H1 (cell line): ENCODE measurements at regions not wholly inside any gene's neighbourhood (a gene's known extent, or its start where the extent isn't known, plus 50 kb on each side); places are given as distances from the start of the nearest gene placed in this dataset.

Source experiments
- CTCF ChIA-PET: fragments of 300-600 bp; sonication (Branson Sonifier 250); formaldehyde crosslinking; loops from one replicate; lab custom pipeline; 2021; ENCODE audit not compliant: partially characterized antibody; lab: Charles Lee
- POLR2A ChIA-PET: fragments of 300-600 bp; sonication (Branson Sonifier 250); formaldehyde crosslinking; loops from one replicate; lab custom pipeline; 2021; ENCODE audit warnings: inconsistent platforms; ENCODE audit not compliant: partially characterized antibody; lab: Charles Lee
- DNase-seq, 2 experiments: peaks; one replicate each; pipeline versions ENCODE4 v3.0.0 to v3.0.0-alpha.2; 2010 to 2022; ENCODE audit warnings: low spot score in 2 of 2, low read depth in 1 of 2, mixed read lengths in 1 of 2
- FAIRE-seq: peaks from 2 replicates; lab custom pipeline; 2011; peaks lifted over from hg19 to GRCh38; lab: Jason Lieb, UNC
- H2AFZ ChIP-seq: 2 replicates; pipeline ENCODE4 v1.8.1; 2012; ENCODE audit warnings: low read length, inconsistent platforms
- H2AK5ac ChIP-seq: 2 replicates; pipeline ENCODE4 v1.6.1; 2013; ENCODE audit warnings: low read depth, low read length
- H2BK120ac ChIP-seq: replicated peaks from 2 replicates; pipeline ENCODE3; 2013; ENCODE audit warnings: low read depth, low read length, inconsistent platforms
- H2BK12ac ChIP-seq: 2 replicates; pipeline ENCODE4 v1.6.1; 2013; ENCODE audit warnings: low read depth, low read length
- H2BK15ac ChIP-seq: 2 replicates; pipeline ENCODE4 v1.6.1; 2013; ENCODE audit warnings: low read length
- H2BK20ac ChIP-seq: 2 replicates; pipeline ENCODE4 v1.6.1; 2013; ENCODE audit warnings: low read length
- H2BK5ac ChIP-seq: 2 replicates; pipeline ENCODE4 v1.6.1; 2013; ENCODE audit warnings: low read depth, low read length
- H3K14ac ChIP-seq: 2 replicates; pipeline ENCODE4 v1.6.1; 2013; ENCODE audit warnings: inconsistent platforms; ENCODE audit not compliant: insufficient read length
- H3K18ac ChIP-seq: 2 replicates; pipeline ENCODE4 v1.6.1; 2013; ENCODE audit warnings: low read length; ENCODE audit errors: extremely low read depth
- H3K23ac ChIP-seq: 2 replicates; pipeline ENCODE4 v1.6.1; 2013; ENCODE audit warnings: inconsistent platforms; ENCODE audit not compliant: insufficient read length
- H3K23me2 ChIP-seq: 2 replicates; pipeline ENCODE4 v1.6.1; 2013; ENCODE audit warnings: low read depth, low read length
- H3K27ac ChIP-seq: 2 replicates; pipeline ENCODE4 v1.6.1; 2011; ENCODE audit warnings: low read depth, low read length, inconsistent platforms
- H3K27me3 ChIP-seq, 4 experiments: replicated peaks in 1 of 4; 1 replicate in 1 of 4; 2 replicates in 3 of 4; pipeline versions ENCODE4 v1.6.1 to v1.8.1; 2011 to 2013; ENCODE audit warnings: low read length in 3 of 4, mild to moderate bottlenecking in 3 of 4, inconsistent platforms in 2 of 4, mixed read lengths in 2 of 4, moderate library complexity in 1 of 4; ENCODE audit not compliant: control insufficient read depth in 3 of 4, insufficient read depth in 3 of 4; ENCODE audit errors: extremely low read depth in 1 of 4
- H3K36me3 ChIP-seq, 4 experiments: 2 replicates each; pipeline versions ENCODE4 v1.6.1 to v1.8.1; 2011 to 2013; ENCODE audit warnings: mild to moderate bottlenecking in 4 of 4, low read length in 3 of 4, moderate library complexity in 2 of 4, control low read depth in 1 of 4, inconsistent platforms in 1 of 4; ENCODE audit not compliant: insufficient read depth in 4 of 4, control insufficient read depth in 2 of 4
- H3K4ac ChIP-seq: replicated peaks from 2 replicates; pipeline ENCODE3; 2013; ENCODE audit warnings: low read length, low read depth, mixed read lengths, inconsistent platforms; ENCODE audit not compliant: insufficient read length
- H3K4me1 ChIP-seq, 4 experiments: replicated peaks in 1 of 4; 1 replicate in 1 of 4; 2 replicates in 3 of 4; pipeline versions ENCODE4 v1.6.1 to v1.8.1; 2011 to 2013; ENCODE audit warnings: low read length in 3 of 4, inconsistent platforms in 2 of 4, mixed read lengths in 1 of 4; ENCODE audit not compliant: insufficient read depth in 4 of 4, control insufficient read depth in 3 of 4
- H3K4me2 ChIP-seq, 2 experiments: 2 replicates each; pipeline versions ENCODE4 v1.6.1 to v1.8.1; 2011 to 2013; ENCODE audit warnings: low read depth in 2 of 2, low read length in 2 of 2, control low read depth in 1 of 2, inconsistent platforms in 1 of 2, mild to moderate bottlenecking in 1 of 2; ENCODE audit not compliant: insufficient read depth in 1 of 2
- H3K4me3 ChIP-seq, 4 experiments: fragments of 200-600, 300-600 bp in 1 of 4; sonication (generic), shearing (Covaris generic), sonication (Bioruptor Twin) in 1 of 4; 2 replicates each; pipeline versions ENCODE4 v1.5.1 to v1.8.1; 2011 to 2016; ENCODE audit warnings: low read length in 4 of 4, low read depth in 3 of 4, control low read depth in 2 of 4, inconsistent platforms in 2 of 4, mild to moderate bottlenecking in 2 of 4, mixed read lengths in 1 of 4, moderate library complexity in 1 of 4; ENCODE audit not compliant: insufficient read depth in 2 of 4; ENCODE audit errors: extremely low read depth in 1 of 4
- H3K56ac ChIP-seq: replicated peaks from 2 replicates; pipeline ENCODE3; 2013; ENCODE audit warnings: low read depth, mild to moderate bottlenecking, mixed read lengths, low read length, inconsistent platforms; ENCODE audit not compliant: insufficient read length
- H3K79me1 ChIP-seq: 2 replicates; pipeline ENCODE4 v1.6.1; 2013; ENCODE audit warnings: low read depth, low read length, control low read depth
- H3K79me2 ChIP-seq, 2 experiments: 2 replicates each; pipeline versions ENCODE4 v1.6.1 to v1.8.1; 2012 to 2013; ENCODE audit warnings: low read length in 2 of 2, mild to moderate bottlenecking in 2 of 2, inconsistent platforms in 1 of 2; ENCODE audit not compliant: insufficient read depth in 2 of 2, control insufficient read depth in 1 of 2
- H3K9ac ChIP-seq, 4 experiments: replicated peaks in 1 of 4; 1 replicate in 1 of 4; 2 replicates in 3 of 4; pipeline versions ENCODE4 v1.6.1 to v1.8.1; 2011 to 2013; ENCODE audit warnings: low read depth in 3 of 4, low read length in 3 of 4, control low read depth in 2 of 4, mild to moderate bottlenecking in 2 of 4, moderate library complexity in 2 of 4, inconsistent platforms in 1 of 4; ENCODE audit errors: extremely low read depth in 1 of 4
- H3K9me3 ChIP-seq, 2 experiments: 2 replicates each; pipeline versions ENCODE4 v1.6.1 to v1.8.1; 2012 to 2013; ENCODE audit warnings: mild to moderate bottlenecking in 2 of 2, moderate library complexity in 2 of 2, control low read depth in 1 of 2, inconsistent platforms in 1 of 2, low read depth in 1 of 2, low read length in 1 of 2, mixed read lengths in 1 of 2; ENCODE audit not compliant: insufficient read depth in 2 of 2
- H4K20me1 ChIP-seq, 2 experiments: replicated peaks in 1 of 2; 2 replicates each; pipeline versions ENCODE3 to v1.8.1; 2011 to 2013; ENCODE audit warnings: inconsistent platforms in 2 of 2, low read length in 2 of 2, mild to moderate bottlenecking in 1 of 2; ENCODE audit not compliant: insufficient read depth in 2 of 2, control insufficient read depth in 1 of 2
- H4K5ac ChIP-seq: 2 replicates; pipeline ENCODE4 v1.6.1; 2013; ENCODE audit warnings: low read length, low read depth, mixed read lengths, inconsistent platforms; ENCODE audit not compliant: insufficient read length
- H4K8ac ChIP-seq: 2 replicates; pipeline ENCODE4 v1.8.0; 2013; ENCODE audit warnings: mild to moderate bottlenecking, moderate library complexity, low read length, inconsistent platforms; ENCODE audit not compliant: insufficient read depth; ENCODE audit errors: extremely low read depth
- H4K91ac ChIP-seq: replicated peaks from 2 replicates; pipeline ENCODE3; 2013; ENCODE audit warnings: low read length, mixed read lengths, inconsistent platforms; ENCODE audit not compliant: insufficient read length
- ASH2L ChIP-seq: fragments of 200-600, 300-600 bp; sonication (generic); IDR thresholded peaks from one replicate; pipeline ENCODE4 v1.7.1; 2017; ENCODE audit warnings: low read length
- EP300 ChIP-seq, 2 experiments: IDR thresholded peaks; 1 replicate in 1 of 2; 2 replicates in 1 of 2; pipeline ENCODE4 v1.6.1; 2011 to 2012; ENCODE audit warnings: low read depth in 2 of 2, low read length in 2 of 2, mild to moderate bottlenecking in 2 of 2, borderline replicate concordance in 1 of 2, inconsistent platforms in 1 of 2, moderate library complexity in 1 of 2
- NRF1 ChIP-seq: IDR thresholded peaks from 2 replicates; pipeline ENCODE4 v1.6.1; 2011; ENCODE audit warnings: mild to moderate bottlenecking, low read depth, low read length, improper control_type of control experiment
- SP1 ChIP-seq: IDR thresholded peaks from 2 replicates; pipeline ENCODE4 v1.6.1; 2011; ENCODE audit warnings: low read depth, low read length
- ZNF274 ChIP-seq: IDR thresholded peaks from 2 replicates; pipeline ENCODE4 v1.7.0; 2012; ENCODE audit warnings: low read length, borderline replicate concordance; ENCODE audit errors: extremely low read depth
- WGBS, 2 experiments: shearing (Covaris generic) in 1 of 2; methylation state at CpG; one replicate each; pipeline versions ENCODE4 v1.1.6 to v1.1.7; 2013 to 2015; ENCODE audit warnings: low lambda C conversion rate in 2 of 2, mixed read lengths in 2 of 2, inconsistent platforms in 1 of 2, low coverage in 1 of 2, missing lambda C conversion rate in 1 of 2; ENCODE audit not compliant: insufficient replicate concordance in 2 of 2, insufficient coverage in 1 of 2, insufficient read length in 1 of 2; ENCODE audit errors: extremely low coverage in 1 of 2, missing lambda C conversion rate in 1 of 2; 5-methylcytosine and 5-hydroxymethylcytosine counted together
- TF ChIP-seq, protein P1 (sequence below): IDR thresholded peaks from 2 replicates; pipeline ENCODE4 v1.6.1; 2011; ENCODE audit warnings: low read depth, mild to moderate bottlenecking, low read length; ENCODE audit not compliant: insufficient read depth

DNA sequence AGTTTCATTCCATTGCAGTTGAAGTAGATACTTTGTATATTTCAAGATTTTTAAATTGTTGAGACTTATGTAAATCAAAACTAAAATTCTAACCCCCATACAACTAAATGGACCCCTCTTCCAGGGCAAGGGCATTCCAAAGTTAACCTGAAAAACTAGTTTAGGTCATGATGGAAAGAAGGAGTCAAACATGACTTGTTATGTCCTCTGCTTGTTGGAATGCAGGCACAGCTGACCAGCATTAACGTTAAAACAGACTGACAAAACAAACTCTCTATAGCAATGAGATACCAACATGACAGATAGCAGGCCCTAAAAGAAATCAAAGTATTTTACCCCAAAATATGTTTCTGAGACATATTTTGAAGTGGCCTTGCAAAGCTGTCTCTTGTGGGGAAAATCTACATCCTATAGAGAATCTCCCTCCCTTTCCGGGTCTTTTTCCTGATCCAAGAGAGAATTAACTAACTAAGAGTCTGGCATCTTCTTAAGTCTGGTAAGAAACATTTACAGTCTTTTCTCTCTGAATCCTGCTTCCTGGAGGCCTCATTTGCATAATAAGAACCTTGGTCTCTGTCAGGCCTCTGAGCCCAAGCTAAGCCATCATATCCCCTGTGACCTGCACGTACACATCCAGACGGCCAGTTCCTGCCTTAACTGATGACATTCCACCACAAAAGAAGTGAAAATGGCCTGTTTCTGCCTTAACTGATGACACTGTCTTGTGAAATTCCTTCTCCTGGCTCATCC is 124.3 kb upstream of the ATXN1 start:
- Histone ChIP-seq H3K79me2 (no peaks in the 10 kb centered on the region), H3K23ac (no peak overlapping the region)
- CTCF ChIA-PET, result no interaction called here

More for the DNA sequence above, 124.3 kb upstream of the ATXN1 start:
- TF ChIP-seq SP1 (no peak), ZNF274 (no peak), NRF1 (no peak), ASH2L (no peak), EP300 (IDR thresholded peaks at IDR 0.05; ENCODE audit: borderline replicate concordance in 1 of 2, low read depth in 2 of 2, low read length in 2 of 2) (no peak)
- TF ChIP-seq, protein P1, sequence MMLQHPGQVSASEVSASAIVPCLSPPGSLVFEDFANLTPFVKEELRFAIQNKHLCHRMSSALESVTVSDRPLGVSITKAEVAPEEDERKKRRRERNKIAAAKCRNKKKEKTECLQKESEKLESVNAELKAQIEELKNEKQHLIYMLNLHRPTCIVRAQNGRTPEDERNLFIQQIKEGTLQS, result no peak
- Histone ChIP-seq H4K5ac (no peak overlapping the region), H3K27me3 (no peaks in the 10 kb centered on the region), H2BK5ac (no peak overlapping the region), H3K9me3 (peaks cover 5 to 7% of the 10 kb centered on the region in 2 experiments), H3K56ac (no peak overlapping the region), H3K4me1 (no peaks in the 10 kb centered on the region; a peak in 1 of 7 replicates), H4K91ac (no peak overlapping the region), H3K27ac (no peak overlapping the region), H2AK5ac (no peak overlapping the region), H2BK12ac (no peak overlapping the region), H2AFZ (no peak overlapping the region), H3K18ac (no peak overlapping the region), H2BK120ac (no peak overlapping the region), H3K9ac (no peak overlapping the region), H3K36me3 (peaks cover 0 to 3% (median 0%) of the 10 kb centered on the region in 4 experiments; a peak in 1 of 8 replicates), H4K8ac (no peak overlapping the region), H4K20me1 (no peaks in the 10 kb centered on the region), H3K14ac (no peak overlapping the region), H3K4ac (no peak overlapping the region), H3K79me1 (no peaks in the 10 kb centered on the region), H2BK15ac (no peak overlapping the region), H2BK20ac (no peak overlapping the region), H3K4me3 (no peak overlapping the region), H3K23me2 (no peaks in the 10 kb centered on the region), H3K4me2 (no peak overlapping the region)
- WGBS, 2 experiments, result 87% methylated on average over 4 of the region's 4 CpGs; no CpG with 5 or more reads in 1 of the 2 experiments
- FAIRE-seq (no peak), DNase-seq (no peak)
- POLR2A ChIA-PET, result no interaction called here
